ENCODE measurements at regions not wholly inside any gene's neighbourhood (a gene's known extent, or its start where the extent isn't known, plus 50 kb on each side); places are given as distances from the start of the nearest gene placed in this dataset.
"Not testable (repeated sequence)": the region's sequence is repeated elsewhere in the genome, so short reads cannot be mapped to it uniquely, and the experiment has no call there.

- Histone ChIP-seq H3K4me1 (no peaks in the 10 kb centered on the region), H3K27me3 (peaks cover 0 to 36% (median 0%) of the 10 kb centered on the region in 3 donors), H3K4me3 (no peak overlapping the region), H3K36me3 (no peaks in the 10 kb centered on the region), H3K27ac (no peak overlapping the region), H3K9me3 (peaks cover 0 to 18% (median 6%) of the 10 kb centered on the region in 4 donors)
- intact Hi-C loops (cut with DNase I; ENCODE audit: low total_unique reads): no loop called here
- DNase-seq: no peak
- WGBS, 5 donors: 80 to 86% (median 82%) methylated on average over 8 to 18 of the region's 18 CpGs
- TF ChIP-seq POLR2AphosphoS5 (IDR thresholded peaks at IDR 0.05) (no peak), EP300 (IDR thresholded peaks at IDR 0.05) (no peak), POLR2A (IDR thresholded peaks at IDR 0.05) (no peak)
- TF ChIP-seq, protein P1, sequence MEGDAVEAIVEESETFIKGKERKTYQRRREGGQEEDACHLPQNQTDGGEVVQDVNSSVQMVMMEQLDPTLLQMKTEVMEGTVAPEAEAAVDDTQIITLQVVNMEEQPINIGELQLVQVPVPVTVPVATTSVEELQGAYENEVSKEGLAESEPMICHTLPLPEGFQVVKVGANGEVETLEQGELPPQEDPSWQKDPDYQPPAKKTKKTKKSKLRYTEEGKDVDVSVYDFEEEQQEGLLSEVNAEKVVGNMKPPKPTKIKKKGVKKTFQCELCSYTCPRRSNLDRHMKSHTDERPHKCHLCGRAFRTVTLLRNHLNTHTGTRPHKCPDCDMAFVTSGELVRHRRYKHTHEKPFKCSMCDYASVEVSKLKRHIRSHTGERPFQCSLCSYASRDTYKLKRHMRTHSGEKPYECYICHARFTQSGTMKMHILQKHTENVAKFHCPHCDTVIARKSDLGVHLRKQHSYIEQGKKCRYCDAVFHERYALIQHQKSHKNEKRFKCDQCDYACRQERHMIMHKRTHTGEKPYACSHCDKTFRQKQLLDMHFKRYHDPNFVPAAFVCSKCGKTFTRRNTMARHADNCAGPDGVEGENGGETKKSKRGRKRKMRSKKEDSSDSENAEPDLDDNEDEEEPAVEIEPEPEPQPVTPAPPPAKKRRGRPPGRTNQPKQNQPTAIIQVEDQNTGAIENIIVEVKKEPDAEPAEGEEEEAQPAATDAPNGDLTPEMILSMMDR (IDR thresholded peaks at IDR 0.05): no peak
Measured at GRCh38 chr22:49391436-49391835, 436.2 kb downstream of the BRD1 start.

DNA sequence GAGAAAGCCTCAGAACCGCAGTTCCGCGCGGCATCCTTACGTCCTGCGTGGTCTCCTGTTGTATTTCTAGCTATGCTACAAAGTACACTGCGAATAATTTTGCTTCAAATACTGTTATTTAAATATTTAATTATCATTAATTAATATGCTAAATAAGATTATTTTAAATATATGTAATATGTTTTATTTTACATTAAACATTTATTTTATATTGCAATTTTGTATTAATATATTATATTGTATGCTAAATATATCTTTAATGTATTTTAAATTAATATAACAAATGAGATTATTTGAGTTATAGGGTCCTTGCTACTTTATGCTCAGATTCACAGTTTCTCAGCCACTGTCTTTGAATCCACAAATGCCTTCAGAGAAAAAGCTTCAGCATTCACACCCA, 436.7 kb downstream of the BRD1 start:
- peaks cover 0 to 18% (median 6%) of the 10 kb centered on the region in 4 donors for H3K9me3 ChIP-seq
- peak in 1 of 2 donors; percentile 14 for DNase-seq
- 86 to 97% (median 91%) methylated on average over 7 of the region's 7 CpGs for WGBS, 5 donors
- no peak overlapping the region for H3K27ac ChIP-seq
- no peak overlapping the region for H3K4me3 ChIP-seq
- intact Hi-C loops (cut with DNase I; ENCODE audit: low total_unique reads): no loop called here
- no peaks in the 10 kb centered on the region for H3K4me1 ChIP-seq
- TF ChIP-seq EP300 (IDR thresholded peaks at IDR 0.05) (no peak), POLR2A (IDR thresholded peaks at IDR 0.05) (no peak), POLR2AphosphoS5 (IDR thresholded peaks at IDR 0.05) (no peak)
- TF ChIP-seq, protein P1 (IDR thresholded peaks at IDR 0.05): no peak
- H3K36me3 ChIP-seq: no peaks in the 10 kb centered on the region
- peaks cover 0 to 35% (median 0%) of the 10 kb centered on the region in 3 donors for H3K27me3 ChIP-seq

DNA sequence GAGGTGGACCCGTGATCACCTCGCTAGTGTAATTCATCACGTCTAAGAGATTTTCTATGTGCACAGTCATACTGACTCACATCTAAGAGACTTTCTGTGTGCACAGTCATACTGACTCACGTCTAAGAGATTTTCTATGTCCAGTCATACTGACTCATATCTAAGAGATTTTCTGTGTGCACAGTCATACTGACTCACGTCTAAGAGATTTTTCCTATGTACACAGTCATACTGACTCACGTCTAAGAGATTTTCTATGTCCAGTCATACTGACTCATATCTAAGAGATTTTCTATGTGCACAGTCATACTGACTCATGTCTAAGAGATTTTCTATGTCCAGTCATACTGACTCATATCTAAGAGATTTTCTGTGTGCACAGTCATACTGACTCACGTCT, 443.8 kb downstream of the BRD1 start:
- 33 to 48% (median 42%) methylated on average over 5 to 6 of the region's 7 CpGs for WGBS, 5 donors
- H3K36me3 ChIP-seq; intact Hi-C loops (cut with DNase I; ENCODE audit: low total_unique reads); DNase-seq; H3K4me3 ChIP-seq; H3K27ac ChIP-seq; H3K9me3 ChIP-seq; H3K4me1 ChIP-seq: not testable (repeated sequence)
- peaks cover 0 to 36% (median 5%) of the 10 kb centered on the region in 3 donors for H3K27me3 ChIP-seq

DNA sequence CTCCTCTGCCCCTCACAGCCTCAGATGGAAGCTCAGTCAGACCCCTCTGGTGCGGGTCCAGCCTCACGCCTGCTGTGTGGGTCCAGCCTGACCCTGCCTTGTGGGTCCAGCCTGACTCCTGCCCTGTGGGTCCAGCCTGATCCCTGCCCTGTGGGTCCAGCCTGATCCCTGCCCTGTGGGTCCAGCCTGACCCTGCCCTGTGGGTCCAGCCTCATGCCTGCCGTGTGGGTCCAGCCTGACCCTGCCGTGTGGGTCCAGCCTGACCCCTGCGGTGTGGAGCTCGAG, 445.3 kb downstream of the BRD1 start:
- WGBS, 5 donors: 66 to 79% (median 75%) methylated on average over 3 to 6 of the region's 6 CpGs

DNA sequence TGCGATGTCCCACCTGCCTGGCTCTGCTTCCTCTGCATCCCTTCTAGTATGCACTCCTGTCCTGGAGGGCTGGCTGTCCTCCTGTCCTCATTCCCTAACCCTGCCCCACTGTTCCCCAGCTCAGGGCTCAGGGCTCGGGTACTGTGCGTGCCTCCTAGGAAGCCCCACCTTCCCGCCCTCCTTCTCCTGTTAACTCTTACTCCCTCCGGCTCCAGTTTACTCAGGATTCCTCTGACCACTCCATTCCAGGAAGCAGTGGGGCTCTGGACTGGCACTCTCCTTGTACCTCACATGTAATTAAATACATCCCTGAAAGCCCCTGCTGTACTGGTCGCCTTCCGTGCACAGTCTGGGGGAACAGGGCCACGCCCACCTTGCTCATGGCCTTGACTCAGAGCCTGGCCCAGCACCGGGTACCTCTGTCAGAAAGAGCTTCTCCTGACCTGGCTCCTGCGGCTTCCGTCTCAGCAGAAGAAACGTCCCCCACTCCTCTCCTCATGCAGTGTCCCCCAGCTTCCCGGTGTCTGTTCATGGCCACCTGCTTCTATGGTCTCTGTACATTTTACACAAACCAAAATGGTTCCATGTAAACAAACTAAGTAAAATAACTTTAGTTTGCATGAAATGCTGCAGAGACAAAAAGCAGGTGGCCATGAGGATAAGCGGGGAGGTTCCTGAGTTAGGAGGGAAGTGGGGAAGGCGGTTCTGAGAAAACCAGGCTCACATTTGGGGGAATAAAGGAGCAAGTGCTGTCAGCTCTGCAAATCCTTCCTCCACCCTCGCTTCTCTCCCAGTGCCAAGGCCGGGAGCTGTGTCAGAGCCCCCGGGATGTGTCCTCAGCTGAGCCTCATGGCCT, 445.9 kb downstream of the BRD1 start:
- no peak overlapping the region for H3K27ac ChIP-seq
- intact Hi-C loops (cut with DNase I; ENCODE audit: low total_unique reads): no loop called here
- TF ChIP-seq POLR2AphosphoS5 (IDR thresholded peaks at IDR 0.05): no peak
- TF ChIP-seq EP300 (IDR thresholded peaks at IDR 0.05): no peak
- TF ChIP-seq POLR2A (IDR thresholded peaks at IDR 0.05): no peak
- TF ChIP-seq, protein P1 (IDR thresholded peaks at IDR 0.05): no peak
- WGBS, 5 donors: 42 to 52% (median 46%) methylated on average over 17 to 18 of the region's 18 CpGs
- no peaks in the 10 kb centered on the region for H3K36me3 ChIP-seq
- no peak overlapping the region for H3K4me3 ChIP-seq
- peak in 1 of 2 donors; percentile 14 for DNase-seq
- H3K4me1 ChIP-seq: no peaks in the 10 kb centered on the region
- H3K27me3 ChIP-seq: peaks cover 0 to 55% (median 5%) of the 10 kb centered on the region in 3 donors
- H3K9me3 ChIP-seq: no peaks in the 10 kb centered on the region

More for the DNA sequence above, 445.3 kb downstream of the BRD1 start:
- DNase-seq: peak in 1 of 2 donors; percentile 8
- Histone ChIP-seq H3K9me3 (no peaks in the 10 kb centered on the region), H3K36me3 (no peaks in the 10 kb centered on the region), H3K4me3 (no peak overlapping the region), H3K27ac (no peak overlapping the region), H3K27me3 (peaks cover 0 to 51% (median 5%) of the 10 kb centered on the region in 3 donors), H3K4me1 (no peaks in the 10 kb centered on the region)
- intact Hi-C loops (cut with DNase I; ENCODE audit: low total_unique reads): no loop called here
- no peak for TF ChIP-seq POLR2AphosphoS5 (IDR thresholded peaks at IDR 0.05)
